PFSK-1 (cell line): ENCODE measurements at regions not wholly inside any gene's neighbourhood (a gene's known extent, or its start where the extent isn't known, plus 50 kb on each side); places are given as distances from the start of the nearest gene placed in this dataset.

Experiments used
- FOXP2 ChIP-seq: optimal IDR thresholded peaks from 2 replicates; pipeline ENCODE3; 2011; ENCODE audit warnings: borderline replicate concordance, control low read depth, inconsistent platforms; ENCODE audit not compliant: insufficient read depth; ENCODE audit errors: extremely low read length, extremely low read depth
- POLR2AphosphoS5 ChIP-seq: IDR thresholded peaks from 2 replicates; pipeline ENCODE4 v1.6.1; 2012; ENCODE audit warnings: low read depth, mild to moderate bottlenecking, control low read depth, low read length, moderate library complexity
- REST ChIP-seq, 2 experiments: IDR thresholded peaks; 2 replicates each; pipeline versions ENCODE4 v1.6.1 to v1.8.0; 2011 to 2012; ENCODE audit warnings: low read depth in 2 of 2, low read length in 2 of 2, control low read depth in 1 of 2, inconsistent platforms in 1 of 2, mild to moderate bottlenecking in 1 of 2, moderate library complexity in 1 of 2; ENCODE audit not compliant: insufficient read depth in 1 of 2
- SIN3A ChIP-seq: IDR thresholded peaks from 2 replicates; pipeline ENCODE4 v1.6.1; 2012; ENCODE audit warnings: mild to moderate bottlenecking, low read length, moderate library complexity, borderline replicate concordance; ENCODE audit not compliant: insufficient read depth
- TAF1 ChIP-seq: IDR thresholded peaks from 2 replicates; pipeline ENCODE4 v1.6.1; 2012; ENCODE audit warnings: low read length, control low read depth, borderline replicate concordance; ENCODE audit not compliant: insufficient read depth

GRCh38 chr2:104638190-104638858 lies 215.6 kb upstream of the POU3F3 start:
- TF ChIP-seq FOXP2, result no peak
- TF ChIP-seq REST (IDR thresholded peaks at IDR 0.05; ENCODE audit: insufficient read depth in 1 of 2, low read depth in 2 of 2, low read length in 2 of 2), result no peak
- no peak for TF ChIP-seq TAF1

- TF ChIP-seq POLR2AphosphoS5 (no peak), TAF1 (no peak), REST (IDR thresholded peaks at IDR 0.05; ENCODE audit: insufficient read depth in 1 of 2, low read depth in 2 of 2, low read length in 2 of 2) (no peak), FOXP2 (no peak), SIN3A (no peak)
These were observed 215.1 kb upstream of the POU3F3 start for GRCh38 chr2:104638859-104639202.

GRCh38 chr2:104641786-104642185 lies 212.1 kb upstream of the POU3F3 start:
- TF ChIP-seq FOXP2, result no peak
- no peak for TF ChIP-seq TAF1
- TF ChIP-seq REST (IDR thresholded peaks at IDR 0.05; ENCODE audit: insufficient read depth in 1 of 2, low read depth in 2 of 2, low read length in 2 of 2), result no peak

- TF ChIP-seq FOXP2, result no peak
- TF ChIP-seq REST (IDR thresholded peaks at IDR 0.05; ENCODE audit: insufficient read depth in 1 of 2, low read depth in 2 of 2, low read length in 2 of 2), result no peak
- no peak for TF ChIP-seq POLR2AphosphoS5
- TF ChIP-seq SIN3A, result no peak
- no peak for TF ChIP-seq TAF1
These were observed 205.5 kb upstream of the POU3F3 start for GRCh38 chr2:104648376-104648775.

- TF ChIP-seq REST (IDR thresholded peaks at IDR 0.05; ENCODE audit: insufficient read depth in 1 of 2, low read depth in 2 of 2, low read length in 2 of 2), result no peak
- TF ChIP-seq POLR2AphosphoS5, result no peak
- TF ChIP-seq SIN3A, result no peak
- no peak for TF ChIP-seq TAF1
- TF ChIP-seq FOXP2, result no peak
These were observed 204.0 kb upstream of the POU3F3 start for GRCh38 chr2:104649866-104650265.
